HepG2 (cell line): ENCODE measurements at regions not wholly inside any gene's neighbourhood (a gene's known extent, or its start where the extent isn't known, plus 50 kb on each side); places are given as distances from the start of the nearest gene placed in this dataset.

Experiments
- GABPA ChIP-seq, 2 experiments: IDR thresholded peaks; 2 replicates each; pipeline ENCODE4 v1.6.1; 2011 to 2016; ENCODE audit warnings: low read depth in 2 of 2, low read length in 1 of 2, missing biosample characterization in 1 of 2, missing genetic modification characterization in 1 of 2
- HOXD1 ChIP-seq: sonication (generic); formaldehyde crosslinking; IDR thresholded peaks from 2 replicates; pipeline ENCODE4 v1.5.0; 2020; ENCODE audit warnings: missing genetic modification reagents
- MXI1 ChIP-seq: IDR thresholded peaks from 3 replicates; pipeline ENCODE4 v1.6.1; 2012; ENCODE audit warnings: low read depth, low read length, inconsistent platforms, borderline replicate concordance
- NBN ChIP-seq: fragments of 450-650 bp; conservative IDR thresholded peaks from 2 replicates; pipeline ENCODE4 v1.6.1; 2017
- NR1H2 ChIP-seq: sonication (generic); formaldehyde crosslinking; IDR thresholded peaks from 2 replicates; pipeline ENCODE4 v1.8.1; 2022; ENCODE audit warnings: low read depth, missing genetic modification reagents, borderline replicate concordance
- PLRG1 ChIP-seq: fragments of 450-650 bp; conservative IDR thresholded peaks from 2 replicates; pipeline ENCODE4 v1.6.1; 2016
- POLR2A ChIP-seq, 2 experiments: IDR thresholded peaks; 2 replicates each; pipeline ENCODE4 v1.6.1; 2011; ENCODE audit warnings: low read depth in 2 of 2, low read length in 2 of 2, mild to moderate bottlenecking in 1 of 2, moderate library complexity in 1 of 2; ENCODE audit not compliant: insufficient read depth in 1 of 2
- XRCC5 ChIP-seq: fragments of 200-400 bp; formaldehyde crosslinking; optimal IDR thresholded peaks from 2 replicates; pipeline ENCODE3; 2017; ENCODE audit warnings: mild to moderate bottlenecking, low read length
- ZNF292 ChIP-seq: sonication (generic); formaldehyde crosslinking; IDR thresholded peaks from 2 replicates; pipeline ENCODE4 v1.8.1; 2022; ENCODE audit warnings: mild to moderate bottlenecking, low read depth, missing genetic modification reagents, borderline replicate concordance
- ZNF792 ChIP-seq: IDR thresholded peaks from 2 replicates; pipeline ENCODE4 v1.6.1; 2016
- TF ChIP-seq, protein P1 (sequence below): sonication (generic); formaldehyde crosslinking; IDR thresholded peaks from 2 replicates; pipeline ENCODE4 v1.5.0; 2020; ENCODE audit warnings: mild to moderate bottlenecking, missing genetic modification reagents, moderate library complexity
- TF ChIP-seq, protein P2 (sequence below): sonication (generic); formaldehyde crosslinking; IDR thresholded peaks from 2 replicates; pipeline ENCODE4 v1.5.0; 2020; ENCODE audit warnings: missing genetic modification reagents, mild to moderate bottlenecking, borderline replicate concordance
- TF ChIP-seq, protein P3 (sequence below): sonication (generic); formaldehyde crosslinking; IDR thresholded peaks from one replicate; pipeline ENCODE4 v1.5.1; 2020; ENCODE audit warnings: mild to moderate bottlenecking, missing genetic modification reagents; ENCODE audit errors: not compliant biosample characterization

DNA sequence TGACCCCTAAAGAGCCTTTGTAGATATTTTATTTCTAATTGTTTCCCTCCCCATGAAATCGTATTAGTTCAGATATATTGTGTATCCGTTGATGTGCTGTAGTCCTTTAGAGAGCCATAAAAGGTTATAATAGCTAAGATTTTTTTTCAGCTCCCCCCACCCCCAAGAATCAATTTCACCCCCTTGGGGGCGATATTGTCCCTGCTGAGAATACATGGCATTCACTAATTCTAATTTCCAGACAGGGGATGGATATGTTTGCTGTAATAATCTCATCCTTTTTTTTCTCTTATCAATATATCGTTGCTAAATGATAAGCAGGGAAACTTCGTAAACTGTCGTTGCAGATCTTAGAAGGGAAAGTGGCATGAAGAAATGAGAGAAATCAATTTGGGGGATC is 530.7 kb downstream of the TMEM182 start:
- TF ChIP-seq, protein P1, sequence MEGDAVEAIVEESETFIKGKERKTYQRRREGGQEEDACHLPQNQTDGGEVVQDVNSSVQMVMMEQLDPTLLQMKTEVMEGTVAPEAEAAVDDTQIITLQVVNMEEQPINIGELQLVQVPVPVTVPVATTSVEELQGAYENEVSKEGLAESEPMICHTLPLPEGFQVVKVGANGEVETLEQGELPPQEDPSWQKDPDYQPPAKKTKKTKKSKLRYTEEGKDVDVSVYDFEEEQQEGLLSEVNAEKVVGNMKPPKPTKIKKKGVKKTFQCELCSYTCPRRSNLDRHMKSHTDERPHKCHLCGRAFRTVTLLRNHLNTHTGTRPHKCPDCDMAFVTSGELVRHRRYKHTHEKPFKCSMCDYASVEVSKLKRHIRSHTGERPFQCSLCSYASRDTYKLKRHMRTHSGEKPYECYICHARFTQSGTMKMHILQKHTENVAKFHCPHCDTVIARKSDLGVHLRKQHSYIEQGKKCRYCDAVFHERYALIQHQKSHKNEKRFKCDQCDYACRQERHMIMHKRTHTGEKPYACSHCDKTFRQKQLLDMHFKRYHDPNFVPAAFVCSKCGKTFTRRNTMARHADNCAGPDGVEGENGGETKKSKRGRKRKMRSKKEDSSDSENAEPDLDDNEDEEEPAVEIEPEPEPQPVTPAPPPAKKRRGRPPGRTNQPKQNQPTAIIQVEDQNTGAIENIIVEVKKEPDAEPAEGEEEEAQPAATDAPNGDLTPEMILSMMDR = no peak
- TF ChIP-seq MXI1 (no peak), ZNF292 (CRISPR knock-in tag) (no peak), POLR2A (IDR thresholded peaks at IDR 0.05; ENCODE audit: insufficient read depth in 1 of 2, low read depth in 2 of 2, low read length in 2 of 2) (no peak), PLRG1 (no peak), NR1H2 (CRISPR knock-in tag) (no peak), NBN (no peak), GABPA (IDR thresholded peaks at IDR 0.05; ENCODE audit: low read depth, low read length) (no peak), GABPA (CRISPR knock-in tag; IDR thresholded peaks at IDR 0.05; ENCODE audit: low read depth) (no peak), XRCC5 (no peak), ZNF792 (no peak), HOXD1 (no peak)
- TF ChIP-seq, protein P2, sequence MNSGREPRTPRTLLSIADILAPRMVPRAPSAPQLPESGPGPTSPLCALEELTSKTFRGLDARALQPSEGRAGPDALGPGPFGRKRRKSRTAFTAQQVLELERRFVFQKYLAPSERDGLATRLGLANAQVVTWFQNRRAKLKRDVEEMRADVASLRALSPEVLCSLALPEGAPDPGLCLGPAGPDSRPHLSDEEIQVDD = no peak
- TF ChIP-seq, protein P3, sequence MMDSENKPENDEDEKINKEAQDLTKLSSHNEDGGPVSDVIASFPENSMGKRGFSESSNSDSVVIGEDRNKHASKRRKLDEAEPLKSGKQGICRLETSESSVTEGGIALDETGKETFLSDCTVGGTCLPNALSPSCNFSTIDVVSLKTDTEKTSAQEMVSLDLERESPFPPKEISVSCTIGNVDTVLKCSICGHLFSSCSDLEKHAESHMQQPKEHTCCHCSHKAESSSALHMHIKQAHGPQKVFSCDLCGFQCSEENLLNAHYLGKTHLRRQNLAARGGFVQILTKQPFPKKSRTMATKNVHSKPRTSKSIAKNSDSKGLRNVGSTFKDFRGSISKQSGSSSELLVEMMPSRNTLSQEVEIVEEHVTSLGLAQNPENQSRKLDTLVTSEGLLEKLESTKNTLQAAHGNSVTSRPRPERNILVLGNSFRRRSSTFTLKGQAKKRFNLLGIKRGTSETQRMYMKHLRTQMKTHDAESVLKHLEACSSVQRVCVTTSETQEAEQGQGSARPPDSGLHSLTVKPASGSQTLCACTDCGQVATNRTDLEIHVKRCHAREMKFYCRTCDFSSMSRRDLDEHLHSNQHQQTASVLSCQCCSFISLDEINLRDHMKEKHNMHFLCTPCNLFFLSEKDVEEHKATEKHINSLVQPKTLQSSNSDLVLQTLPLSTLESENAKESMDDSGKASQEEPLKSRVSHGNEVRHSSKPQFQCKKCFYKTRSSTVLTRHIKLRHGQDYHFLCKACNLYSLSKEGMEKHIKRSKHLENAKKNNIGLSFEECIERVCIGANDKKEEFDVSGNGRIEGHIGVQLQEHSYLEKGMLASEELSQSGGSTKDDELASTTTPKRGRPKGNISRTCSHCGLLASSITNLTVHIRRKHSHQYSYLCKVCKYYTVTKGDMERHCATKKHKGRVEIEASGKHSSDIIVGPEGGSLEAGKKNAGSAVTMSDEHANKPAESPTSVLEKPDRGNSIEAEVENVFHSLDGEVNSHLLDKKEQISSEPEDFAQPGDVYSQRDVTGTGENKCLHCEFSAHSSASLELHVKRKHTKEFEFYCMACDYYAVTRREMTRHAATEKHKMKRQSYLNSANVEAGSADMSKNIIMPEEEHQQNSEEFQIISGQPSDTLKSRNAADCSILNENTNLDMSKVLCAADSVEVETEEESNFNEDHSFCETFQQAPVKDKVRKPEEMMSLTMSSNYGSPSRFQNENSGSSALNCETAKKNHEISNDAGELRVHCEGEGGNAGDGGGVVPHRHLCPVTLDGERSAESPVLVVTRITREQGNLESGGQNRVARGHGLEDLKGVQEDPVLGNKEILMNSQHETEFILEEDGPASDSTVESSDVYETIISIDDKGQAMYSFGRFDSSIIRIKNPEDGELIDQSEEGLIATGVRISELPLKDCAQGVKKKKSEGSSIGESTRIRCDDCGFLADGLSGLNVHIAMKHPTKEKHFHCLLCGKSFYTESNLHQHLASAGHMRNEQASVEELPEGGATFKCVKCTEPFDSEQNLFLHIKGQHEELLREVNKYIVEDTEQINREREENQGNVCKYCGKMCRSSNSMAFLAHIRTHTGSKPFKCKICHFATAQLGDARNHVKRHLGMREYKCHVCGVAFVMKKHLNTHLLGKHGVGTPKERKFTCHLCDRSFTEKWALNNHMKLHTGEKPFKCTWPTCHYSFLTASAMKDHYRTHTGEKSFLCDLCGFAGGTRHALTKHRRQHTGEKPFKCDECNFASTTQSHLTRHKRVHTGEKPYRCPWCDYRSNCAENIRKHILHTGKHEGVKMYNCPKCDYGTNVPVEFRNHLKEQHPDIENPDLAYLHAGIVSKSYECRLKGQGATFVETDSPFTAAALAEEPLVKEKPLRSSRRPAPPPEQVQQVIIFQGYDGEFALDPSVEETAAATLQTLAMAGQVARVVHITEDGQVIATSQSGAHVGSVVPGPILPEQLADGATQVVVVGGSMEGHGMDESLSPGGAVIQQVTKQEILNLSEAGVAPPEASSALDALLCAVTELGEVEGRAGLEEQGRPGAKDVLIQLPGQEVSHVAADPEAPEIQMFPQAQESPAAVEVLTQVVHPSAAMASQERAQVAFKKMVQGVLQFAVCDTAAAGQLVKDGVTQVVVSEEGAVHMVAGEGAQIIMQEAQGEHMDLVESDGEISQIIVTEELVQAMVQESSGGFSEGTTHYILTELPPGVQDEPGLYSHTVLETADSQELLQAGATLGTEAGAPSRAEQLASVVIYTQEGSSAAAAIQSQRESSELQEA (CRISPR knock-in tag) = no peak
